HG02759 (cell line): ENCODE measurements at regions not wholly inside any gene's neighbourhood (a gene's known extent, or its start where the extent isn't known, plus 50 kb on each side); places are given as distances from the start of the nearest gene placed in this dataset.

ENCODE experiments used
- ATAC-seq: cut with Tn5 transposase; IDR thresholded peaks from one replicate; pipeline ENCODE4 v1.9.1; 2021; ENCODE audit warnings: mild to moderate bottlenecking, moderate library complexity; ENCODE audit not compliant: unreplicated experiment

DNA sequence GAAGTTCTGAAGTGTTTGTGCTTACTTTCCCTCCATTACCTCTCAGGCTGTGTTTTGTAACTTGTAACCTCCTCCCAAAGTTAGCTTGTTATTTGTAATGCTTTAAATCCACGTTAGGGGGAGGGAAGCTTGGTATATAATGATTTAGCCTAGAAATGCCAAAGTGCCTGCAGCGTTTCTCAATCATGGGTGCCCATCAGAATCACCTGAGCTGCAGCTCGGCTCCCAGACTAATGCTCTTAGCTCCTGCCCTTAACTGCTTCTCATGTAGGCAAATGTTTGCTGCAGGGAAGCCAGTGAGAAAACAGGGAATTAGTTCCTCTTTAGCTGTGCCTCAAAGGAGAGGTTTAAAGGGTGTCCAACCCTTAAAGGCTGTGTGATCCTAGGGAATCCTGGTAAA lies 219.2 kb upstream of the NAALADL2 start:
- ATAC-seq: no peak

DNA sequence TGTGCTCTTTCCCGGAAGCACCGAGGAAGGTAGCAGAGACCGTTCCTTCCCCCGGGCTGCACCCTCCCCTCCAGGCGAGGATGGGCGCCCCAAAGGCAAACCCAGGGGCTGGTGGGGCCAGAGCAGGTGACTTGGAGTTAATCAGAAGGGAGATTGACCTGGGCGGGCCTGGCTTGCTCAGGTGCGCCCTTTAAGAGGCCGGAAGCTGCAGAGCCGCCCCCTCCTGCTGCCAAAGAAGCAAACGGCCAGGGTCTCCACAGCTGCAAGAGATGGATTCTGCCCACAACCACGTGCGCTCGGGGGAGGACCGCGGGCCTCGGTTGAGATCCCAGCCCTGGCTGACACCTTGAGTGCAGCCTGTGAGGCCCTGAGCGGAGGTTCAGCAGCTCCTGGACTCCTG lies 218.2 kb upstream of the NAALADL2 start:
- ATAC-seq: no peak

DNA sequence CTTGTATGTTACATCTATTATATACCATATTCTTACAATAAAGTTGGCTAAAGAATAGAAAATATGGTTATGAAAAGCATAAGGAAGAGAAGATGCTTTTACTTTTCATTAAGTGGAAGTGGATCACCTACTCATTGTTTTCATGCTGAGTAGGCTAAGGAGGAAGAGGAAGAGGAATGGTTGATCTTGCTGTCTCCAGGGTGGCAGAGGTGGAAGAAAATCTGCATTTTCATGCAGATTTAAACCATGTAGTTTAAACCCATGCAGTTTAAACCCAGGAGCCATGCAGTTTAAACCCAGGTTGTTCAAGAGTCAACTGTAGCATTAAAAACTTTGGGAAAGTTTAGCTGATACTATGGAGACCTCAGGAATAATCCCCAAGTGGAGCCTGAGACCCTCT lies 214.8 kb upstream of the NAALADL2 start:
- ATAC-seq: no peak

DNA sequence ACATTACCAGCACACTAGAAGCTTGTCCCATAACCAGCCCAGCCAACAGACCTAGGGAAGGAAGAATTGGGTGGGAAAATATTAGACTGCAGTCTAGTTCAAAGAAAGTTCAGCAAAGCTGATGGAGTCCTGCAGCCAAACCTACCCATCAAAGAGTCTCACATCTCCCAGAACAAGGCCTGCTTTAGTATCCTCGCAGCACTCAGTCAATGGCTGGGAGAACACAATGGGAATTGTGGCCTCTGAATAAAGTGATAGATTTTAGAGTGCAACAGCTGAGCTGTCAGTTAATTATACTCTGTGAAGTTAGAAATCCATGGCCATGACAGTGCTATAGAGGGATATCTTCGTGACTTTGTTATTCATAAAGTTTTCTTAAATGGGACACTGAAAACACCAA lies 207.2 kb upstream of the NAALADL2 start:
- ATAC-seq: no peak

DNA sequence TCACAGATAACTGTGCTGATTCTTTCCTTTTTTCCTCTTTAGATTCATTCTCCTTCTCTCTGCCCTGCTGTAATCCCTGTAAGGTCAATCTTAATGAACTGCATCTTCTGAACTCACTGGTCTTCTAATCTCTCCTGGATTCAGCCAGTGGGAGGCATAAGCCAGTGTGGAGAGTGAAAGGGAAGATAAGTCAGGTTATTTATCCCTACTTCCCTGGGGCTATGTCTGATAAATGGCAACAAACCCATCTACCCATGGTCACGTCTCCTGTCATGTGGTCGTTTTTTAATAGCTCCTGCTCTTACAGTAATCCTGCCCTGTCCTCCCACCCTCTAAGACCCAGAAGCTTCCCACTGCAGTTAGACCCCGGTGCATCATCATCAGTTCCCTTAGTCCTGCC lies 199.6 kb upstream of the NAALADL2 start:
- ATAC-seq: no peak

DNA sequence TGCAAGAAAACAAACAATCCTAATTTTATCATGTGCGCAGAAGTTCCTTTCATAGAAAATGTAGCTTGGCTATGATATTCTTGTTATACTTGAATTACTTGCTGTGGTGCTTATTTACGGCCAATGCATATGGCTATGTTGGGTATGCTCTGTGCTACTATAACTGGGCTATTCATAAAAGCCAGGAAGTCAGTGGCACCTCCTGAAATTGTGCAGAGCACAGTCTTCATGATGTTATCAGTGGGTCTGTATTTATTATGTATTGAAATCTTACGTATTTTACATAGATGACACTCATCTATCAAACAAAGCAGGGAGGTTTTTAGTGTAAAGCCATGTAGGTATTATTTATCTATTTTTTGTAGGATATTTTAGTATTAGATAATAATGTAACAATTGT lies 196.5 kb upstream of the NAALADL2 start:
- ATAC-seq: no peak

DNA sequence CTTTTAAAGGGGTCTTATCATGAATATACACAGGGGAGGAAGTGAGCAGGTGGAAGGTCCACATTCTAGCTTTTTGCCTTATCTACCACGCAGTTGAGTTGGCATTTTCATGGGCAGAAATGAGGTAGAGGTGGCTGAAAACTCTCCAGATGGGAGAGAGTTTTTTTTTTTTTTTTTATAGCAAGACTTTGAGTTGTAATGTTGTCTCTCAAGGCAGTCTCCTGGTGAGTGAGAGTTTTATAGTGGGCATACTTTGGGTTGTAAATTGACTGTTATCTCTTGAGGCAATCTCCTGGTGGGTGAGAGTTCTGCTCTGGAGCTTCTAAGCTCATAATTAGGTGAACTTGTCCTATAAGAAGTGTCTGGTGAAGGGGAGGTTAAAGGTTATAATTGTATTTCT lies 191.7 kb upstream of the NAALADL2 start:
- no peak for ATAC-seq

DNA sequence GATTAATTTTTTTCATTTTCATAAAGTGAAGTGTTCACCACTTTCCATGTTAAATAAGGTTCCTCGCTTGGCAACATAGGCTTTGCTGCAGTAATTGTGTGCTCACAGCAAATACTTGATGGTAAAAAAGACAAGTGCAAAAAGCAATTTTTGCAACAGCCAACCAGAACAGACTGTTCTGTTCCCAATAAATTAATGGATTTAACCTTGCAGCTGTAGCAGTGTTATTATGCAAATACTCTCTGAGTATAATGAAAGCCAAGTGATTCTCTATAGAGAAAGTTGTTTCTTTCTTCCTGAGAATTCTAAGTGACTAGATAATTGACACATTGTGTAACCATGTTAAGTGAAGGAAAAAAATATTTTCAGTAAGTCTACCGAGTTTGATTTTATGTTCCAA lies 183.7 kb upstream of the NAALADL2 start:
- no peak for ATAC-seq

DNA sequence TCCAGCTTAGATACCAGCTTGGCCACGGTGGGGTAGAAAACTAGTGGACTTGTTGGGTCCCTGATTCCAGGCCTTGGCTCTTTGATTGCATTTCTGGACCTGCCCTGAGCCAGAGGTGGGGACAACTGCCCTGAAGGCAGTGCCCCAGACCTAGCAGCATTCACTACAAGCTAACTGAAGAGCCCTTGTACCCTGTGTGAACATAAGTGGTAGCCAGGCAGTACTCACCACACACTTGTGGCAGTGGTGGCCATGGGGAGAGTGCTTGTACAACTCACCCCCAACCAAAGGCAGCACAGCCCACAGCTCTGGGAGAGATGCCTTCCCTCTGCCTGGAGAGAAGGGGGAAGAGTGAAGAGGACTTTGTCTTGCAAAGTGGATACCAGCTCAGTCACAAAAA lies 177.3 kb upstream of the NAALADL2 start:
- no peak for ATAC-seq

DNA sequence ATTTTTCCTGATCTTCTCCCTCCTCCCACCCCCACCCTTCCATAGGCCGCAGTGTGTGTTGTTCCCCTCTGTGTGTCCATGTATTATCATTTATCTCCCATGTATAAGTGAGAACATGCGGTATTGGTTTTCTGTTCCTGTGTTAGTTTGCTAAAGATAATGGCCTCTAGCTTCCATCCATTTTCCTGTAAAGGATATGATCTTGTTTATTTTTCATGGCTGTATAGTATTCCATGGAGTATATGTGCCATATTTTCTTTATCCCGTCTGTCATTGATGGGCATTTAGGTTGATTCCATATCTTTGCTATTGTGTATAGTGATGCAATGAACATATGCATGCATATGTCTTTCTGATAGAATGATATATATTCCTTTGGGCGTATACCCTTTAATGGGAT lies 173.3 kb upstream of the NAALADL2 start:
- ATAC-seq: no peak

DNA sequence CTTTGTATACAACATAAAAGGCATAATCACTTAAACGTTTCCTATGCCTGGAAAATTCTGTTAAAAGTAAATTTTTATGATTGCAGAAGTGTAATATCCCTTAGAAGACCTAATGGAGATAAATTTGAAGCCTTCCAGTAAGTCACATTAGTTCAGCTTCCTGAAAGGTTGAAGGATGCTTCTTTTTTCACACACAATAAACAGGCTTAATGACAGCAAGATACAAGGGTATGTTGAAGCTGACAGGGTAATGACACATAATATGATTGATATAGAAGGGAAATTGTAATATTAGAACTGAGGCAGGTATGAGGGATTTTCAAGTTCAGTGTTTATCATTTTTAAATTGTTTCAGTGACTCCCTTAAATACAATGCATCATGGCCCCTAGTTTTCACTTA lies 161.8 kb upstream of the NAALADL2 start:
- no peak for ATAC-seq

DNA sequence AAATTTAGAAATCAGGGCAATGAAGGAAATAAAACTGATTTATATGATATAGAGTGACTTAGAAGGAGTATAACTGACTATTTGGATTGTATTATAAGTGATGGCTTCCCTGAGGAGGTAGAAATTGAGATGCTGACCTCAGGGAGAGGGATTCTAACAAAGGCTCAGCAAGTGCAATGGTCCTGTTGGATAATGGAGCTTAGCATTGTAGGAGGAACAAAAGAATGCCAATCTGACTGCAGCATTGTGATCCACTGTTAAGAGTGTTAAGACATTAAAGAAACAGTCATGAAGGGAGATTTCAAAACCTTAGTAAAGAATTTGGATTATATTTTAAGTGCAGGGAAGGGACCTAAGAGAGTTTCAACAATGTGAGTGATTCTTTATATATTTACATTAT lies 158.4 kb upstream of the NAALADL2 start:
- no peak for ATAC-seq

DNA sequence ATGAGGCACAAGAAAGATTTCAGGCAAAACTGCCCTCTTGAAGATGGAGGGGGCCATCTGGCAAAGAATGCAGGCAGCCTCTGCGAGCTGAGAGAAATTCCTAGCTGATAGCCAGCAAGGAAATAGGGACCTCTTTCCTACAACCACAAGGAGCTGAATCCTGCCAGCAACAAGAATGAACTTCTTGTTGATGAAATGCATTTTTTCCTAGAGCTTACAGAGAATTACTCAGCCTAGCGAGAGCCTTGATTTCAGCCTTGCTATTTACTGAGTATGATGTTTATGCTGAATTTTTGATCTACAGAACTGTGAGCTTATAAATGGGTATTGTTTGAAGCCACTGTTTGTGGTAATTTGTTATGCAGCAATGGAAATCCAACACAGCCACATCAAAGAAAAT lies 148.5 kb upstream of the NAALADL2 start:
- ATAC-seq: no peak

DNA sequence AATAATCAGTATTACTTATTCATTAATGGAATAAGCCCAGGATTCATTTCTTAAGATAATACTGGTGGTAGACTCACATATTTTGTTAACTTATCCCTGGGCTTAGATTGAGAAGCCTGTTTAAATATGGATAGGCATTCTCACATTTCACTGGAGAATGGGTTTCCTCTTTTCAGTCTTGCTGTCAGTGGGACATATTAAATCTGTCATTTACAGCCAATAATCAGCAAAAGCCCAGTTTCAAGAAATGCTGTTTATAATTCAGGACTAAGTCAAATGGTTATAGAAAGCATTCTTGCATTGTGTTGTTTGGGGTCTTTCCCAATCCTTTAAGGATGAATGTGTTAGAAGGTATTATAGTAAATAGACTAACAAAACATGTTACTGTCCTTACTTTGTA lies 143.7 kb upstream of the NAALADL2 start:
- no peak for ATAC-seq

DNA sequence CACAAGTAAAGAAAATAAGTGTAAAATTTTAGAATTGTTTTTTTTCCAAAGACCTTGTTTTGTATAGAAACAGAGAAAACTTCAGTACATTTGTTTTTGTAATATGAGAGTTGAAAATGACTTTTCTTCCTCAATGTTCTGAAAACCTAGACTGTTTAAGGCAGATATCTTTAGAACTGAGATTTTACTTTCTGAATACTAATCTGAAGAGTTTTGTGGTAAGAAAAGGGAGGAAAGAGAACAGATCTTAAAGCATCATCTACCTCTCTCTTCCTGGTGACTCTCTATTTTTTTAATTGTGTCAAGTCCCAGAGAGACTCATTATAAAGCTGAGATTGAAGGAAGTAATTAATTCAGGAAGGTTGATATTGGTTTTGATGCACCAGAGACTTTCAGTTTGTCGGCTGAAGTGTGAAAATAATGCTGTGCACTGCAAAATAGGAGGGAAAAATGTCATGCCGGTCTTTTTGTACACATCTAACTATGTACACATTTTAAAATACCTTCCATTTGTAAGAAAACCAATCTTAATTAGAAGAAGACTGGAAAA lies 142.1 kb upstream of the NAALADL2 start:
- ATAC-seq: no peak

DNA sequence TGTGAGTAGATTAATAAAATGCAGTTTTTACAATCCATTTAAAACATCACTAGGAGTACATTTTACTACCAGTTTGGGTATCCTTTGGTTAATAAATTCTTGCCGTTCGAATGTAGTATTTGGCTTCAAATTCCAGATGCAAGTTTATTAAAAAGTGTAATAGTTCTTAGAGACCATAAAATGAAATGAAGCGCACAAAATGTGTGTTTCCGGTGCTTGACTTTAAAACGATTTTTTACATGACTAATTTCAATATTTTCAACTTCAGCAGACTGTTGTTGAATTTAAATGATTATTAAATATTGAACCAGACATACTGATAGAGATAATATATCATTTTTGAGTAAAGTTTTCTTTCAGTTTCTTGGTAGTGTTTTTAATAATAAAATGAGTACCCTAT lies 138.4 kb upstream of the NAALADL2 start:
- no peak for ATAC-seq

DNA sequence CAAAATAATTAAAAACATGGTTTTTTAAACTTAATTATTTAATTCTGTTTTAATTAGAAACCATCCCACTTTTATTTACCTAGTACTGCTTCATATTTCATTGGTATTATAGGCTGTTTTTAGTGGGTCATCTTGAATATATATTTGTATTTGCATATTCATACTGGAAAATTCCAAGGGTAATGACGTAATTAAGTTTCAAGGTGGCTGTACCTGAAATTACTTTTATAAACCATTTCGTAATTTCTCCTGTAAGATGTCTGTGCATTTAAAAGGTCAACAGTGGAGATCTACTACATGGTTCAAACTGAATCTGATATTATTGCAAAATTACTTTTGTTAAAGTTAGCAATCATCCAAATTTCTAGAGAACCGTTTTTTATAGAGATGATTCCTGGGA lies 133.8 kb upstream of the NAALADL2 start:
- ATAC-seq: no peak

DNA sequence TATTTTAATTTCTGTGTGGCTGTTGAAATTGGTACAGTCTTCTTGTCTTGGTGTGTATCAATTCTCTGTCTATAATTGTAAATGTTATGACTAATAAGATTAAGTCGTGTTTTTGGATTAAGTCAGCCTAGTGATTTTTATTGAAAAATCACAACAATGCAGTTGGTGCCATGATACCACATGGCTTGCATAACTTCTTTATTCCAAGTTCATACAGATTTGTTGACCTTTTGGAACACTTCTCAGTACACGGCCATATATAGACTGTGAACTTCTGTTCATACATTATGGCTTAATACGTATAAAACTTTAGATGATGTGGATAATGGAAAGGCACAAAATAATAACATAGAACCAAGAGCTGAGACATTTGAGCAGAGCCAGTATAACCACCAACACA lies 121.2 kb upstream of the NAALADL2 start:
- no peak for ATAC-seq

DNA sequence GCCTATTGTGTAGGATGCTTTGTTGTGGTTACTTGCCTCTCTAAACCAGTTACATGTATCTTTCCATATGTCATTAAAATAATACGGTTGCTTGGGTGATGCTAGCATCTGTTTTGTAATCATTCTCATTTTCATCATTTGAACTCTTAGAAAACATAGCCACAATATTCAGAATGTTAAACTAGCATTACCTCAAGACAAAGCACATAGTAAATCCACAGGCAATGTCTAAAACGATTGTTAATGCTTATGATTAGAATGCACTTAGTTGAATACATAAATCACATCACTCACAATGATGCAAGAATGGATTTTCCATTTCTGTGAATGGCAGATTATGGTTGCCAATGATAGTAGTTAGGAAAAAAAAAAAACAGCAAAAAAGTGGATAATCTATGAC lies 110.0 kb upstream of the NAALADL2 start:
- no peak for ATAC-seq

DNA sequence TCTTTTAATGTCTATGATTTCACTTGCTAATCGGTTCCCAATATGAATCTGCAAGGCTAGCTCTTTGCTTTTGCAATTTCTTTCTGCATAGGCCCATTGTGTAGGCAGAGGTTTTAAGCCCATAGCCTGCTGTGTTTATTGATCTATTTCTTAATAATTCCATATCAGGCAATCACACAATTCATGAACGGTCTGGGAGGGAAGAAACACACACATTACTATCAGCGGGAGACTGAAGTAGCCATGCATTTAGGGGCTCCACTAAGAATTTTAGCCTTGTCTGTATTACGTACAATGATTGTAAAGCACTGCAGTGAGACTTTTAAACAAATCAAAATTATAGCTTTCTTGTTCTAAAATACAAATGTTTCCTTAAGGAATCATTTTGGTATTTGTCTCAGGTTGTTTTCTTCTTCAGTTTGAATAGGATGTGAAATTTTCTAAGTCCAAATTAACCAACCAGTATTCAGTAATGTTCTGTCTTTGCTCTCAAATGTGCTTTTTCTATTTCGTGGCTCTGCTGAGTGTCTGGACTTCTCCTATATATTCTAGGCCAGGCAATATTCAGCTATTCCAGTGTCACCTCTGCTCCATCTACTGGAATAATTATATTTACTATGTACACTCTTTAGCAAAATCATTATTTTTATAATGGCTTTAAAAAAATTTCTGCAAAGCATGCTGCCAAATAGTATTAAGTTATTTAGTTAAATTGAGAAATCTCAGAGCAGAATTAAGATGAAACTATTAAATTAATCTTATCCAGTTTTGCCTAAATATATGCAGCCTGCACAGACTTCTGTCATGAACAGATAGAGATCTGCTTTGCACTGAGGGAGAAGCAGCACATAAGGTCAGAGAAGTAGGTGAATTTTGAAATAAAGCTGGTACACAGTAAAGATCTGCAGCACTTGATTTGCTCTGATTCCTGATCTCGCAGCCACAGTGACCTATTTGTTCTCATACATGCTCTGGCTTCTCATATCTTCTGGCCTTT lies 103.0 kb upstream of the NAALADL2 start:
- no peak for ATAC-seq

DNA sequence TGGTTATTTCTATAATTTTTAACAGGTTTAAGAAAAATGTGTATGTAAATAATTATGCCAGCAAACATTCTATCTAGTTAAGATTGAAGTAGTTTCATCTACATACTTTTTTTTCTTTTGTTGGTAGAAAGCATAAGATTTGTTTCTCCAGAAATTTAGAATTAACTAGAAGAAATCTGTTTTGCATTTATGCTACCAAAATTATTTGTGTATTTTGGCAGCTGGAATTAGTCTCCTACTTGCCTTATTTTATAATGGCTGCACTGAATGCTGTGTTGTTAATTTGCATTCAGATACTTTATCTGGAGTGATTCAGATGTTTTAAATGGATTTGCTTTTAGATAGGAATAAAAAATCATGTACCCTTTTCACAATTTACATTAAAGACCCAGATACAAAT lies 100.2 kb upstream of the NAALADL2 start:
- no peak for ATAC-seq

DNA sequence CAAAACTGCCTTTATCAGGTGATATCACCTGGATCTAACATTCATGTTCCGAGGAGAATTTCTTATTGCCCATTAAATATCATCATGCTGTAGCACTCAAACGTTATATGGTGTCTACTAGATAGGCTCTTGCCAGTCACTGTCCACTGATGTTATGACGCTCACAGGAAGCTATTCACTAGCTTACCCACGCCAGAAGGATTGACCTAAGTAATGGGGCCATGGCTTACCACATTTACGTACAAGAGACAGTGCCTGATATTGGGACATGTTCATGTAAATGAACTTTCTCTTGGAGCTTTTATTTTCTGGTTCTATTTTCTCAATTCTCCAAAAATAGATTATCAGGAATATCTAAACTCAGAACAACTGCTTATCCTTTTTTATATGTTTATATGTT lies 91.7 kb upstream of the NAALADL2 start:
- no peak for ATAC-seq
